ENCODE measurements at regions not wholly inside any gene's neighbourhood (a gene's known extent, or its start where the extent isn't known, plus 50 kb on each side); places are given as distances from the start of the nearest gene placed in this dataset.

DNA sequence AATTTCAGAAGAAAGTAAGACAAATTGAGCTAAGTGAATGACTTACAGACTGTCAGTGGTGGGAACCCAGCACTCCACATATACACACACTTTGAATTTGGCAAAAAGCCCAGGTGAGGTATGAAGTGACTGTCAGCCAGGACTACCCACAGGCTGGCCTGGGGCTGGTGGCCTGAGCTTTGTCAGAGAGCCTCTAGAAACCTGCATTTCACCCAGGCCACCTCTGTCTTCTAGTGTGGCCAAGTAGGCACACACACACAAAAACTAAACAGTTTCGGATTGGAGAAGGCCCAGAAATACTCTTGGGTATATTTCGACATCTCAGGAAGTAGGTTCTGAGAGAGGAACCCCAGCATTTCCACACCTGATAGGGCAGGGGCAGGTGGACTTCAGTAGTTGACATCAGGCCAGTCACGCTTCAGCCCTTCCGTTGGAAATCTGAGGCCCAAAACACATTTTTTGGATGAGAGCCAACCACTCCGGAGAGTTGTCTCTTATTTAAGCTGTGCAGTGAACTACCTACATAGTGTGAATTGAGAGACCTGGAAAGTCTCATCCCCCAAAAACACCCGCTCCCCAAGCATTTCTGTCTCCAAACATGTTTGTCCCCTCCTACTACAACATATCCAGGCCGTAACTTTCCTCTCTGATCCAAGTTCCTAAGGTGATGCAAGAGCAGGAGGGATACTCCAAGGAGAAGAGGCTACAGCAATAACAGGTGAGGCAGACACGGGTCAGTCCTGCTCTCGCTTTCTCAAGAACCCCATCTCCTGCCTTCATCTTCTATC lies 167.2 kb upstream of the PROX1 start:
- no peak for DNase-seq

DNA sequence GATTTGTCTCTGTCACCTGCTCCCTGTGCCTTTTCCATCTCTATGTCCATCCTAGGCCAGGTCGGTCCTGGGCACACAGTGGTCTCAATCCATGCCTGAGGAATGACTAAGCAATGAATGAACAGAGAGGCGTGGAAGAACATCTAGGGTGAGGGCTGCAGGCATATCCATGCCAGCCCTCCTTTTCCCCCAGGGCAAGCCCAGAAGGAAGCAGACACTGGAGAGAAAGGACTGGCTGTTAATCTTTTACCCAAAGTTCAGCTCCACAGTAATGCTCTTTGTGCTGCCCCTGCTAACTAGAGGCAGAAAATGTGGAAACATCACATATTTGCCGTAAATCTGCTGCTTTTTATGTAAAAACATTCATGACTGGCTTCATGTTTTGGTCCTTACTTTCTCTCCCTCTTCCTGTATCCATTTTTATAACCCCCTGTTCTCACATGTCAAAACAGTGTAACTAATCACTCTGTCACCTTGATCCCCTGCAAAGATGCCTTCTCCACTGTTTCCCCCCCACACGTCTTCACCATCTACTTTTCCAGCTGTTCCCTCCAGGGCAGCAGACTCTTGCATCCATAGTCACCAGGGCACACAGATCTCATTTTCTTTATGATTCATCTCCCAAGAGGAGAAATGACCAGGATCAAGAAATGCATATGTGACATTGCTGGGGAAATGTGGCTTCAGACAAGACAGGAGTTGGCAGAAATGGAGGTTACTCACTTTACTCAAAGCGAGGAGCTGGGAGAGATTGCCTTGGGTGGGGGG lies 166.4 kb upstream of the PROX1 start:
- no peak for DNase-seq

DNA sequence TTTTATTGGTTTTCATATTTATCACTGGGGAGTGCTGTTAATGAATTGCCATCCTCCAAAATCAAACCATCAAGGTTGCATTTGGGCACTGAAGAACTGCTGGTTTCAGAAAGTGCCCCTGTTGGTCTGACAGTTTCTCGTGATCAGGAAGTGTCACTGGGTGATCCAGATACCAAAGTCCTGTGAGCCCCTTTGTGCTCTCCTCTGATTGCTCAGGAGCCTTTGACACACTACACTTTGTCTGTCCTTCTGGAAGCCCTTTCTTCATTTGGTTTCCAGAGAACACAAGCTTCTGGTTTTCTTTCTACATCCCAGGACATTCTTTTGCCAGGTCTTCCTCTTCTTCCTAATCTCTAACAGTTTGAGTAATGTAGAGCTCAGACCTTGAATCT lies 165.8 kb upstream of the PROX1 start:
- no peak for DNase-seq

DNA sequence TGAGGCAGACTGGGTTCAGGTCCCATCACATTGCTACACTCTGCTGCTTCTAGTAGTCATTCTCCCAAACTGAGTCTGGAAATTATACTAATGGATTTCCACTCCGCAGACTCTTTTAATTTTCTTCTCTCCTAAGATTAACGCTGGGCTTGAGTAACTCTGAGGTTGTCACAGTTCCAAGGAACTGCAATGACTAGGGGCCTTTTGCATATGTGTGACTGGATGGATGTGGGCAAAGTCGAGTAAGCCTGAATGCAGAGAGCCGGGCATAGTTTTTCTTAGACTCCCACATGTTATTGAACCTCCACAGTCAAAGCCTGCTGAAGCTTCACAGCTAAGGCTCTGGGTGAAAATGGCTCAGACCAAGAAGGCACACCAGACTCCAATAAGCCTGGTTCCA lies 160.9 kb upstream of the PROX1 start:
- DNase-seq, result no peak

GRCh38 chr1:213828867-213829266 lies 158.9 kb upstream of the PROX1 start:
- no peak for DNase-seq

DNA sequence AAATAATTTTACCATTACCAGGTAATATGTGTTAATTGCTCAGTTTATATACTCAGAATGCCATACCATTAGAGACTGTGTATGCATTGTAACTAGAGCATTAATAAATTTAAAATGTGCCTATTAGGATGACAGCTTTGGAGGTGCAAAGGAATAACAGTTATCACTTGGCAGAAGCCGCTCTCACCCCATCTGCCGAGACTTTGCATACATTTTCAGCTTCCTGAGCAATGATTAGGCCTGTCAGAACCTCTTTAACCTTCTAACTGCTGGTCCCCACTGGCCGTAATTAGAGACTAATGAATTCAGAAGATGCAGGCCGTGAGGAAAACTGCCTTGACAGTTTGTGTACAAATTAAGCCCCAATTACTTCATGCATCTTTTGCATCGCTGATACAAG lies 158.0 kb upstream of the PROX1 start:
- peak; percentile 90 for DNase-seq

GRCh38 chr1:213830371-213830770 lies 157.4 kb upstream of the PROX1 start:
- DNase-seq, result peak; percentile 48

GRCh38 chr1:213840575-213840974 lies 147.2 kb upstream of the PROX1 start:
- no peak for DNase-seq

DNA sequence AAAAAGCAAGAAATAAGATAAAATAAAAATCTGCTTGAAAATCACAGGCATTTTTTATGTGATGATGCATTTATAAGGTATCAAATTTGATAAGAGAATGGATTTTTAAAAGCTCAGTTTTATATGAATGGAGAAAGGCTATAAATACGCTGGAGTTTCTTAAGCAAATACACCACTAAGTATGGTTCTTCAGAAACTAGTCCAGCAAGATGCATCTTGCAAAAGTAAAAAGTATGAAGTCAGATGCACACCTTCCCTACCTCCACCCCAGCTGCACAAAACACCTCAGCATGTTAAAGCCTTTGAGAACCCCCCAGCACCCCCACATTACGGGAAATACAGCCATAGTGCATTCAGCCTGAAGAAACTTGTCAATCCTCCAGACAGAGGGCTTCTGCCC lies 143.1 kb upstream of the PROX1 start:
- DNase-seq, result no peak

- DNase-seq, result no peak
These were observed 135.7 kb upstream of the PROX1 start for GRCh38 chr1:213852107-213852506.

DNA sequence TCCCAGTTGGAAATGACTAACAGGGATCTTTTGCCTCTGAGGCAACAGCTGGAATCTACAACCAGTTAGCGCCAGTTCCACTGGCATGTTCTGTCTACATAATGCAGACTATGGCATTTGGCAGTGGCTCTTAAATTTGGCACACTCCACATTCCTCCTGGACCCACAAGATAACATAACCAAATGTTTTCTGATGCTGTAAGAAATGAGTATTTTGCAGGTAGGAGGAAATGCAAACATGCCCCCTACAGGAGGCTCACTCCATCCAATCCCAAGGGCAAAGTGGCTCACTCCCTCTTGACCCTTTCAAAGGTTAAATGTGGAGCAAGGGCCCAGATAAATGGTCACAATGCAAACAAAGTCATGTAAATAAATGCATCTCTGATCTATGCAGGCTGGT lies 129.2 kb upstream of the PROX1 start:
- no peak for DNase-seq

DNA sequence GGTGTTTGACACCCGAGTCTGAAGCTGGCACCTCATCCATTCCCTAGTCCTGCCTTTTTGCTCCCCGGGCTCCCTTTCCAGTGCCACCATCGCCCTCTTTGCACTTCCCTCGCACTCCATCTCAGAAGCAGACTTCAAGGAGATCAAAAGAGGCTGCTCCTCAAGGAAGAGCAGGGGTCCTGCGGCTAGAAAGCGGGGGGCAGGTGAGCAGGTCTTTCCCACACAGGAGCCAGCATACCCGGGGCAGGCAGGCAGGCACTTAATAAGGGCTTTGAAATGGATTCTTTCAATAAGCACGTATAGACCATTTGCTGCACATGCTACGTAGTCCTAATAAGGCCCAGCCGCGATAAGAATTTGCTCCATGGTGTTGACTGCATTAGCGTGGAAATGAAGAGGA lies 125.9 kb upstream of the PROX1 start:
- no peak for DNase-seq

DNA sequence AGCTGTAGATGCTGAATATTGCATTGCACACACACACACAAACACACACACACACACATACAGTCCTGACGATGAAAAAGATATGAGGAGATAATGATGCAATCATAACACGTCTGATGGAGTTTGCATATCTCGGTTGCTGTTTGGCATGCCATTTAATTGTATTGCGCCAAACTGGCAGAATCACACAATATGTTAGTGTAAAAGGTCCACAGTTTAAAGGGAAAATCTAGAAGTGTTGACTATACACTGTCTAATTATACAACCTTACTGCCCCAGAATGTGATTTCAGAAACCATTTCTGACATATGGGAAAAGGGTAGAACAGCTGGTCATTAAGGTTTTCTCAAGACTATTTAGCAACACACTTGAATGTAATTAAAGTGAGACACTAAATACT lies 123.7 kb upstream of the PROX1 start:
- DNase-seq, result peak; percentile 25

DNA sequence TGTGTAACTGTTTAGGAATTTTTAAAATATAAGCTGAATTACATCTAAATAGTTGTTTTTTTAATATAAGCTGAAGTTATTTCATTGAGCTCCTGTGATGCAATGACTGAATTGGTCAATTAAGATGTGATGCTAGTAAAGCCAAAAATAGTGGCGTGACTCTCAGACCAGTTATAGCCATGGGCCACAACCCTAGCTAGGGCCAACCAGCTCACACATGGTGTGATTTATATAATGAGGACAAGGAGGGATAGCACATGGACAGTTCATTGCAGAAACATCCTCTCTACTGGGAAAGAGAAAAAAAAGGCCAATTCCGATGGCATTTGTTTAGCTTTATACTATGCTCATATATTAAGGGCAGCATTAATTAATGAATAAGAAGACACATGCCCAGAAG lies 119.3 kb upstream of the PROX1 start:
- DNase-seq, result no peak

- no peak for DNase-seq
These were observed 116.6 kb upstream of the PROX1 start for GRCh38 chr1:213871179-213871578.

- no peak for DNase-seq
These were observed 113.0 kb upstream of the PROX1 start for GRCh38 chr1:213874789-213875188.

- DNase-seq, result no peak
These were observed 111.2 kb upstream of the PROX1 start for GRCh38 chr1:213876531-213876930.

- no peak for DNase-seq
These were observed 104.2 kb upstream of the PROX1 start for GRCh38 chr1:213883618-213884017.

- DNase-seq, result no peak
These were observed 103.4 kb upstream of the PROX1 start for GRCh38 chr1:213884402-213884801.

GRCh38 chr1:213884942-213885341 lies 102.8 kb upstream of the PROX1 start:
- no peak for DNase-seq

GRCh38 chr1:213887842-213888241 lies 99.9 kb upstream of the PROX1 start:
- DNase-seq, result no peak

DNA sequence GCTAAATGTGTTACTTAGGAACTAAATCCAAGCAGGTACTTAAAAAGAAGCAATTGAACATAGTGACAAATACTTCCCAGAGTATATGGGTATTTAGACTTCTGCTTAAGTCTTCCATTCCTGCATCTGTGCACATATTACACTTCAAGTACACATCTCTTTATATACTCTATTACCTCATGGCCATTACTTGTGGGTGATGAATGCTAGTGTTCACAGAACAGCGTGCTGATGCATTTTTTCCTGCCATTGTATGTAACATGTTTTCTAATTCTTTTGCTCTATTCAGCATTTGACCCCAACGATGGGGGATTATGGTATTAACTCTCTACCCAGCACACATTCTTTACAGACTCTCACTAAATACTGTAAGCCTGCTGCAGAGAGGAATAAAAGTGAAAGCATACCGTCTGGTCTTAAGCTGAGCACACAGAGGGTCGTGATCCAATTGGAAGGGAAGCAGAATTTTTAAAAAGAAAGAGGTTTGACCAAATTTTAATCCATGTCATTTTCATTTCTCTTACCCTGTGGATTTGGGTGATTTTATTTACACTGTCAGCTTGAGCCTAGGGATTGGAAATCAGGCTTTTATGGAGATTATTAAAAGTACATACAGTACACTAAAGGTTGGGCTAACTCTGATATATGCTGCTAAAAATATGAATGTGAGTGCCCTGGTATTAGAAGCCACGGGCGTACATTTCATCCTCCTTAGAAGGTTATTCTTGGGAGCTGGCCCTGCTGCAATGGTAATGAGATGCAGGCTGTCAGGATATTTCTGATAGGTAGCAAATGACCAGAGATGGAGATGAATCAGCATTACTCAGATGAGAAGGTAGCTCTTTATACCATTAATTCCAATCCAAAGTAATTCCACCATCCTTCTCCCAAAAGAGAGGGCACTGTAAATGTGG lies 95.5 kb upstream of the PROX1 start:
- DNase-seq, result peak; percentile 25

DNA sequence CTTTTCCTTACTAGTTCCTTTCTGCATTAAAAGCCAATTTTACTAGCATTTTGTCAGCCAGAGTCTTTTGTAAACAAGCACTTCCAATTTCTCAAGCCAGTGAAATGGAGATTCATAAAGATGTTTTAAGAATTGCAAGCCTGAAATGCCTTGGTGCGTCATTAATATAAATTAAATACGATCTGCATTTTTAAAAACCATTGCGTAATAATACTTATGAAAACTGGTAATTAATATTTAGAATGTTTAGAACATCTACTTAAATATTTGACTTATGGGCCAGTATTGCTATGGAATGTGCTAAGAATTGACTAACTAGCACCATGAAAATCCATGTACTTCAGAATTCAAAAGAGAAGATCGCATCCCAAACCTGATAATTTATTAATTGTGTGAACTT lies 89.1 kb upstream of the PROX1 start:
- DNase-seq, result no peak
